ENCODE measurements at regions not wholly inside any gene's neighbourhood (a gene's known extent, or its start where the extent isn't known, plus 50 kb on each side); places are given as distances from the start of the nearest gene placed in this dataset.

DNA sequence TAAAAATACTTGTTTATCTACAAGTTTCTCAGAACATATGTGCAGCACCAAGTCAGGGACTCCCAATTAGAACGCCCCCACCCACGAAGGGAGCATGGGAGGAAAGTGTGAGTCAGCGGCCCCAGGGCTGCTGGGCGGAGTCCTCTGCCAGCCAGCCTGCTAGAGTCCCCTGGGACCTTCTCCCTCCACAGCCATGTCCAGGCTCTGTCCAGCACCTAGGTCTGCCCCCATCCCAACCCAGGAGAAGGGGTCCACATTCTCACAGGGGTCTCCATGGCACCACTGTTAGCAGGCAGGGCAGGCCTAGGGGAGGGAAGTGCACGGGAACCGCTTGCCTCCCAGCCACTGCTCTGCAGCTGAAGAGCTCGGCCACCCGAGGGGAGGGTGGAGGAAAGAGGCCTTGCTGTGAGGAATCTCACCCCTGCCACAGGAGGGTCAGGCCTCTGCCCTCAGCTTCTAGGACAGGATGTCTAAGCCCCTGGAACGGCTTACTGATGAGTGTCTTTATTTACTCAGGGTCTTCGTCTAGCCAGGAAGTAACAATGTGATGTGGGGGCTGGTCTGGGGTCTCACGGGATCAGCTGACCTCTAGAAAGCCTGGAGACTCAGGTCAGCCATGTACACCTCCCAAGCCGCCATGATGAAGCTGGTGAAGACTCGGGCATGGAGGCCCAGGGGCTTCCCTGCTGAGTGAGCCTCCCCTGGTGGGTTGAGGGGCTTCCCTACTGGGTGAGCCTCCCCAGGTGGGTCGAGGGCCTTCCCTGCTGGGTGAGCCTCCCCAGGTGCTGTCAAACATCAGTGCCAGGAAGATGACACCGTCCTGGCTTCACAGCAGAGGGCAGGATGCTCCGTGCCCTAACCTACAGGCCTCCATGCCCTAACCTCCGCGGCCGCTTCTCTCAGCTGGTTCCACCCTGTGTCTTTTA is 190.3 kb downstream of the RBFOX3 start:
- TF ChIP-seq, protein P1, sequence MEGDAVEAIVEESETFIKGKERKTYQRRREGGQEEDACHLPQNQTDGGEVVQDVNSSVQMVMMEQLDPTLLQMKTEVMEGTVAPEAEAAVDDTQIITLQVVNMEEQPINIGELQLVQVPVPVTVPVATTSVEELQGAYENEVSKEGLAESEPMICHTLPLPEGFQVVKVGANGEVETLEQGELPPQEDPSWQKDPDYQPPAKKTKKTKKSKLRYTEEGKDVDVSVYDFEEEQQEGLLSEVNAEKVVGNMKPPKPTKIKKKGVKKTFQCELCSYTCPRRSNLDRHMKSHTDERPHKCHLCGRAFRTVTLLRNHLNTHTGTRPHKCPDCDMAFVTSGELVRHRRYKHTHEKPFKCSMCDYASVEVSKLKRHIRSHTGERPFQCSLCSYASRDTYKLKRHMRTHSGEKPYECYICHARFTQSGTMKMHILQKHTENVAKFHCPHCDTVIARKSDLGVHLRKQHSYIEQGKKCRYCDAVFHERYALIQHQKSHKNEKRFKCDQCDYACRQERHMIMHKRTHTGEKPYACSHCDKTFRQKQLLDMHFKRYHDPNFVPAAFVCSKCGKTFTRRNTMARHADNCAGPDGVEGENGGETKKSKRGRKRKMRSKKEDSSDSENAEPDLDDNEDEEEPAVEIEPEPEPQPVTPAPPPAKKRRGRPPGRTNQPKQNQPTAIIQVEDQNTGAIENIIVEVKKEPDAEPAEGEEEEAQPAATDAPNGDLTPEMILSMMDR (IDR thresholded peaks at IDR 0.05): no peak

DNA sequence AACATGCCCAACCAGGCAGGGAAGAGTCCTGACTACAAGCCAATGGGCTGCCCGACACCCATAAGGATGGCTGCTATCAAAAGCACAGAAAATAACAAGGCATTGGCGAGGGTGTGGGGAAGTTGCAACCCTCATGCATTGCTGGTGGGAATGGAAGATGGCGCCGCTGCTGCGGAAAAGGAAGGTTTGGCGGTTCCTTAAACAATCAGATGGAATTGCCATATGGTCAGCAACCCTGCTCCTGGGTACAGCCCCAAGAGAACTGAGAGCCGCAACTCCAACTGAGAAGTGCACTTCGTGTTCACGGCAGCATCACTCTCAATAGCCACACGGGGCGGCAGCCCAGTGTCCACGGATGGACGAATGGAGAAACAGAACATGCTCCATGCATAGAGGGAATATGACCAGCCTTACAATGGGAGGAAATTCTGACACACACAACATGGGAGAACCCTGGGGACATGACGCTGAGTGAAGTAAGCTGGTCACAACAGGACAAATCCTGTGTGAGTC is 193.3 kb downstream of the RBFOX3 start:
- TF ChIP-seq, protein P1 (IDR thresholded peaks at IDR 0.05): no peak

DNA sequence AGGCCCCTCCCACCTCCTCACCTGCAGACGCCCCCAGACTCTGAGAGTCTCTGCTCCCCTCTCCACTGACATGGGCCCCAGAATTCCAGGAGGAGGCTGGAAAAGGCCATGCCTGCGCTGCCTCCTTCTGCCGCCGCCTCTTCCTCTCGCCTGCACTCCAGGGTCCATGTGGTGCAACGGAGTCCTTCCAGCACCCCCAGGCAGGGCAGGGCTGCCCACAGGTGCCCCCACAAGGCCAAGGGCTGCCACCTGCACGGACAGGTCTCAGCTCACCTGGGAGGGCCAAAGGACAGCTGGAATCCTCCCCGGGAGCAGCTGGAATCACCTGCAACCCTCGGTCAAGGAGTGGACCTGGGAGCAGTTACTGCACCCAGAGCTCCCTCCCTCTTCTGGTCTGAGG is 194.9 kb downstream of the RBFOX3 start:
- TF ChIP-seq, protein P1 (IDR thresholded peaks at IDR 0.05): no peak

DNA sequence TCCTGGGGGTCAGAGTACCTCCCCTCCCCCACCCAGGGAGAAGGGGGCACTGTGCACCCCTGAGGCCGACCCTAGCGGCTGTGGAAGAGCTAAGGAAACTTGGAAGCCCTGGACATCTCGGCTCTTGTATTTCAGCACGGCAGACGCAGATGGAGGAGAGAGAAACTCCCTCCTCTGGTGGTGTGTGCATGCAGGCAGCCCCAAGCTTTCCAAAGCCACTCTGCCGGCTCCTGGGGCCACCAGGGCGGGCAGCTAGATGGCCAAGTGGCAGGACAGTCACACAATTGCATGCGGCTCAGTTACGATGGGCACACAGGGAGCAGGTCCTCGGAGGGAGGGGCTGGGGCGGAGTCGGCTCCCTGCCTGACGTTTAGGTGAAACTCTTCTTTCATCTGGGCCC is 195.5 kb downstream of the RBFOX3 start:
- TF ChIP-seq, protein P1 (IDR thresholded peaks at IDR 0.05): no peak

DNA sequence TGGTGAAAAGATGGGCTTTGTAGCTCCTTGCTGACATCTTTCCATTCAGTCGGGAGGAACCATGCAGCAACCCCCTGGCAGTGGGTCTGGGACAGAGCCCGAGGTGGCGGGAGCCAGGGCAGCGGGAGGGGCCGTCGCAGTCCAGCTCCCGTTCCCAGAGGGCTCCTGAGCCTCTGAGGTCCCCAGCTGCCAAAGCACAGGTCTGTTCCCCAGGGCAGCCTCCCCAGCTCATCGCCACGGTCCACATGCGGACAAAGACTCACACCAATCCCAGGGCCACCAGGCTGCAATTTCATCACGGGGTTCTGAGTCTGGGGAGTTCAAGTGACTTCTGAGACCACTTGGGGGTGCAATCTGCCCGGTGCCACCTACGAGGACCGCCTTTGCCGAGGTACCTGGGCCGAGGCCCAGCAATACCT is 196.0 kb downstream of the RBFOX3 start:
- TF ChIP-seq, protein P1 (IDR thresholded peaks at IDR 0.05): no peak

DNA sequence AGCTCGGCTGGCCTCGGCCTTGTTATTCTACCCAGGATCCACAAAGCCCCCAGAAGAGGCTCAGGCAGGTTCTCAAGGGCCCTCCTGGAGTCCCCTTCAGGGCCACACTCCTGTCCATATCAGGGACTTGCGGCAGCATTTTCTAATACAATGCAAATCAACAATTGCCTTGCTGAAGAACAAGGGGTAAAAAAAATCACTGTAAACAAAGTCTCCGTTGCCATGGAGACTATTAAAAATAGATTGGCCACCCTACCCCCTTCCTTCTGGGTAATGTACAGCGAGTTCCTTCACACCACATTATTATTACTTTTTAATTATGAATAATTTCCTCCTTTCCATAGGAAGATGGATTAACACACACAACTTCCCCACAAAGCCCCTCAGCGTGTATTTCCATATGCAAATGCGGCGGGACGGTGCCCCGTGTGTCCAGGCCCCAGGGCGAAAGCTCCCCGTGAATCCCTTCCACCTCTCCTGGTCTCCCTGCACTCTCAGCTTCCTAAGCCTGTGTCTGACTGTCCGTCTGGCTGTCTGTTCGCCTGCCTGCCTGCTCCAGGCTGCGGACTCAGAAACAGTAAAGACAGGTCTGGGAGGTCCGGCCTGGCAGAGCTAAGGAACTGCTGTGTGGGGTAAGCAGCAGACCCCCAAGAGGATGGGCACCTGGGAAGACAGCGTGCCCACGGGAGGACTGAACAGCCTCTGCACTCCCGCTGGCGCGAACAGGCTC is 196.6 kb downstream of the RBFOX3 start:
- TF ChIP-seq, protein P1 (IDR thresholded peaks at IDR 0.05): no peak

DNA sequence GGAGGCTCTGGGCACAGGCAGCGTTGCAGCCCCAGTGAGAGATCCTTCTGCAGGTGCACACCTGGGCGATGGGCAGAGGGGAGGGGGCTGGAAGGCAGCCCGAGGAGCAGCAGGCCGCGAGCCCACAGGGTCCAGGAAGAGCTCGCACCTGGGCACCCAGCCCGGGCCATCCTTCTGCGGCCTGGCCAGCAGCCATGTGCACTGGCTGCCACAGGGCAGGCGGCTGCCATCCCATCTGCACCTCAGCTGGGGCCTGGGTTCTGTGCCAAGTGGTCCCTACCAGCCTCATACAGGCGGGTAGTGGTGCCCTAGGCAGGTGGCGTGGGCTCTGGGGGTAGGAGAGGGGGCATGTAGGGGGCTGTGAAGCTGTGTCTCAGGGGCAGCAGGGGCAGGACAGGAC is 197.2 kb downstream of the RBFOX3 start:
- TF ChIP-seq, protein P1 (IDR thresholded peaks at IDR 0.05): no peak

Measured in LNCAP (cell line).